Panc1 (cell line): ENCODE measurements at regions not wholly inside any gene's neighbourhood (a gene's known extent, or its start where the extent isn't known, plus 50 kb on each side); places are given as distances from the start of the nearest gene placed in this dataset.

Experiments
- ATAC-seq: fragments of 200-7000 bp; cut with Tn5 transposase; 2 replicates; pipeline ENCODE4 v1.9.1; 2020; ENCODE audit warnings: mild to moderate bottlenecking, moderate library complexity
- BruUV-seq: library from RNA; stranded (reverse); fragments of 400-500 nt; replicated peaks from 2 replicates; lab custom pipeline; 2021; lab: Mats Ljungman, UMichigan
- CTCF ChIA-PET: fragments of 300-600 bp; sonication (Branson Sonifier 250); formaldehyde crosslinking; loops from one replicate; lab custom pipeline; 2022; ENCODE audit warnings: antibody characterized with exemption; lab: Charles Lee
- POLR2A ChIA-PET: fragments of 300-600 bp; sonication (Branson Sonifier 250); formaldehyde crosslinking; loops from one replicate; lab custom pipeline; 2022; ENCODE audit warnings: antibody characterized with exemption; lab: Charles Lee
- DNase-seq: peaks from one replicate; pipeline ENCODE4 v3.0.0-alpha.2; 2010; ENCODE audit warnings: low read depth, low spot score
- H3K27ac ChIP-seq: 2 replicates; pipeline ENCODE4 v1.5.1; 2011; ENCODE audit warnings: mild to moderate bottlenecking, low read length, inconsistent platforms
- H3K27me3 ChIP-seq: fragments of 200-500 bp; sonication (Bioruptor generic); 2 replicates; pipeline ENCODE4 v1.6.0; 2014; ENCODE audit warnings: low read length, inconsistent platforms; ENCODE audit not compliant: control insufficient read depth, insufficient read depth
- H3K36me3 ChIP-seq: fragments of 200-500 bp; sonication (Bioruptor generic); 2 replicates; pipeline ENCODE4 v1.5.1; 2014; ENCODE audit warnings: inconsistent platforms, mild to moderate bottlenecking, low read length, moderate library complexity; ENCODE audit not compliant: control insufficient read depth, insufficient read depth
- H3K4me1 ChIP-seq: 2 replicates; pipeline ENCODE4 v1.5.1; 2011; ENCODE audit warnings: inconsistent platforms, mild to moderate bottlenecking, low read length, moderate library complexity; ENCODE audit not compliant: control insufficient read depth, insufficient read depth
- H3K4me3 ChIP-seq, 2 experiments: 2 replicates each; pipeline ENCODE4 v1.5.1; 2011 to 2012; ENCODE audit warnings: low read depth in 2 of 2, low read length in 2 of 2, mild to moderate bottlenecking in 2 of 2, inconsistent platforms in 1 of 2, moderate library complexity in 1 of 2
- H3K9me3 ChIP-seq: fragments of 200-500 bp; sonication (Bioruptor generic); 2 replicates; pipeline ENCODE4 v1.5.1; 2014; ENCODE audit warnings: low read depth, mild to moderate bottlenecking, inconsistent platforms, low read length, moderate library complexity; ENCODE audit not compliant: control insufficient read depth, insufficient read depth
- POLR2AphosphoS5 ChIP-seq: IDR thresholded peaks from 2 replicates; pipeline ENCODE4 v1.6.1; 2012; ENCODE audit warnings: mild to moderate bottlenecking, low read depth, low read length, moderate library complexity
- REST ChIP-seq, 2 experiments: IDR thresholded peaks; 2 replicates each; pipeline ENCODE4 v1.6.1; 2011 to 2012; ENCODE audit warnings: low read depth in 2 of 2, control low read depth in 1 of 2, low read length in 1 of 2, mild to moderate bottlenecking in 1 of 2, moderate library complexity in 1 of 2; ENCODE audit not compliant: insufficient read depth in 1 of 2
- SIN3A ChIP-seq: IDR thresholded peaks from 2 replicates; pipeline ENCODE4 v1.6.1; 2012; ENCODE audit warnings: low read depth, mild to moderate bottlenecking, low read length, moderate library complexity, borderline replicate concordance; ENCODE audit not compliant: insufficient read depth
- TCF7L2 ChIP-seq: IDR thresholded peaks from 2 replicates; pipeline ENCODE4 v1.6.1; 2011; ENCODE audit warnings: mild to moderate bottlenecking, low read depth, low read length, inconsistent platforms
- in situ Hi-C: cut with HindIII; loops from 2 replicates; pipeline ENCODE4 v1.10.0; 2016; ENCODE audit warnings: low sequenced_read_pairs, low pct_unique_long_range_greater_than_20kb
- intact Hi-C: fragments of 100-400 bp; cut with micrococcal nuclease; formaldehyde crosslinking; loops from one replicate; pipeline ENCODE4 v1.10.0; 2022; ENCODE audit not compliant: unreplicated experiment
- TF ChIP-seq, protein P1 (sequence below): fragments of 450-650 bp; IDR thresholded peaks from 2 replicates; pipeline ENCODE4 v1.5.1; 2017; ENCODE audit warnings: mild to moderate bottlenecking

DNA sequence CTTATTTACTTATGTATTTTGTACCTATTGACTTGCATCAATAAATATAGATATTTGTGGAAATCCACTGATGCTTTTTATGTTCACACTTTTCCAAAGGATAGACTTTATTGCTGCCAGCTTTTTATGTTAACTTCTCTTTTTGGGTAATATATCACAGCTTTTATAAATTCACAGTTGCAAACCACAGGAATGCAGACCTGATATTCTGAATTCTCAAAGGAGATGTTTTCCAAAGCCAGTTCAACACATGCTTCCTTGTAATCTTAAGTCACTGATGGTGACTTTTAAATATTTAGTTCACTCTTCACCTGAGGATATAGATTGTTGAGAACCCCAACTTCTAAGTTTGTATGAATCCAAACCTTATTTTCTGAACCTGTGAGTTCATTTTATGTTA lies 223.4 kb upstream of the PRR16 start:
- Histone ChIP-seq H3K27me3 (no peaks in the 10 kb centered on the region), H3K27ac (no peak overlapping the region), H3K4me3 (no peak overlapping the region), H3K4me1 (no peaks in the 10 kb centered on the region), H3K9me3 (no peaks in the 10 kb centered on the region), H3K36me3 (no peaks in the 10 kb centered on the region)
- DNase-seq (no peak), ATAC-seq (no peak)
- intact Hi-C loops (no loop called here), in situ Hi-C loops (no loop called here)
- CTCF ChIA-PET = no interaction called here
- BruUV-seq = no TSS peak
- no peak for TF ChIP-seq TCF7L2
- no peak for TF ChIP-seq REST (IDR thresholded peaks at IDR 0.05; ENCODE audit: insufficient read depth in 1 of 2, low read depth in 2 of 2, low read length in 1 of 2)
- TF ChIP-seq SIN3A = no peak
- no peak for TF ChIP-seq POLR2AphosphoS5
- TF ChIP-seq, protein P1, sequence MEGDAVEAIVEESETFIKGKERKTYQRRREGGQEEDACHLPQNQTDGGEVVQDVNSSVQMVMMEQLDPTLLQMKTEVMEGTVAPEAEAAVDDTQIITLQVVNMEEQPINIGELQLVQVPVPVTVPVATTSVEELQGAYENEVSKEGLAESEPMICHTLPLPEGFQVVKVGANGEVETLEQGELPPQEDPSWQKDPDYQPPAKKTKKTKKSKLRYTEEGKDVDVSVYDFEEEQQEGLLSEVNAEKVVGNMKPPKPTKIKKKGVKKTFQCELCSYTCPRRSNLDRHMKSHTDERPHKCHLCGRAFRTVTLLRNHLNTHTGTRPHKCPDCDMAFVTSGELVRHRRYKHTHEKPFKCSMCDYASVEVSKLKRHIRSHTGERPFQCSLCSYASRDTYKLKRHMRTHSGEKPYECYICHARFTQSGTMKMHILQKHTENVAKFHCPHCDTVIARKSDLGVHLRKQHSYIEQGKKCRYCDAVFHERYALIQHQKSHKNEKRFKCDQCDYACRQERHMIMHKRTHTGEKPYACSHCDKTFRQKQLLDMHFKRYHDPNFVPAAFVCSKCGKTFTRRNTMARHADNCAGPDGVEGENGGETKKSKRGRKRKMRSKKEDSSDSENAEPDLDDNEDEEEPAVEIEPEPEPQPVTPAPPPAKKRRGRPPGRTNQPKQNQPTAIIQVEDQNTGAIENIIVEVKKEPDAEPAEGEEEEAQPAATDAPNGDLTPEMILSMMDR = no peak
- POLR2A ChIA-PET = no interaction called here

DNA sequence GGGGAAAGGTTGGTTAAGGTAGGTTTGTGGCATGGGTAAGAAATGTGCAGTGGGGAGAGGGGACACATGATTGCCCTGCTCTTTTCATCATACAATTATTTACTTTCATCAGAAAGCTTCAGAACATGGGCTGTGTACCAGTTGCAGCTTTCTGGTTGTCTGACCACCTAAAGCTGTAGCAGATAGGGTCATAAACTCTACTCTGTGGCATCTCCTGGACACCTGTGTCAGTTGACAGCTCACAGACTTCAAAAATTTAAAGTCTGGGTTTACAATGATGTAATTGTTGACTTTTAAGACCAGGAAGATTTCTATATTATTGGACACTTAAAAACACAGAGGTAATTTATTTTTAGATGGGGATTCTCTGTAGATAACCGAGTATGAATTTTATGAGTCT lies 222.7 kb upstream of the PRR16 start:
- intact Hi-C loops = no loop called here
- in situ Hi-C loops = no loop called here
- no peaks in the 10 kb centered on the region for H3K9me3 ChIP-seq
- POLR2A ChIA-PET = no interaction called here
- no TSS peak for BruUV-seq
- no peaks in the 10 kb centered on the region for H3K4me1 ChIP-seq
- H3K27ac ChIP-seq = no peak overlapping the region
- H3K4me3 ChIP-seq = no peak overlapping the region
- no peaks in the 10 kb centered on the region for H3K36me3 ChIP-seq
- DNase-seq (no peak), ATAC-seq (no peak)
- TF ChIP-seq SIN3A (no peak), POLR2AphosphoS5 (no peak), TCF7L2 (no peak), REST (IDR thresholded peaks at IDR 0.05; ENCODE audit: insufficient read depth in 1 of 2, low read depth in 2 of 2, low read length in 1 of 2) (no peak)
- TF ChIP-seq, protein P1 = no peak
- H3K27me3 ChIP-seq = no peaks in the 10 kb centered on the region
- CTCF ChIA-PET = no interaction called here
